ENCODE measurements at regions not wholly inside any gene's neighbourhood (a gene's known extent, or its start where the extent isn't known, plus 50 kb on each side); places are given as distances from the start of the nearest gene placed in this dataset.

DNA sequence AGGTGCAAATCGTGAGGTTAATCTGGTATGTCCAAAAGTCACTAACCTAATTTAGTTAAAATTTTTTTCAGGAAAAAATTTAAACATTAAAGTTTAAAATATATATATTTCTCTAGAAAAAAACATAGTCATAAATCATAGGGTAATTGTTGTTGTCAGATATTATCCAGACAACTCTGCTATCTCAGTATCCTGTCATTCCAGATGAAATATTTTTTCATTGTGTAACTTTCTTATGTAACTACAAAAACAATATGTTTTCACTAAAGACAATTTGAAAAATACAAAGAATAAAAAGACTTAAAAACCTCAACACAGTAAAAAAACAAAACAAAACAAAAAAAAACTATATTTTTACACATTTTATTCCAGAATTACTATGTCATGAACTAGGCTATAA lies 57.6 kb downstream of the TENT5A start:
- H3K4me3 ChIP-seq (ENCODE audit: low read depth, low read length): no peak overlapping the region
- TF ChIP-seq, protein P1, sequence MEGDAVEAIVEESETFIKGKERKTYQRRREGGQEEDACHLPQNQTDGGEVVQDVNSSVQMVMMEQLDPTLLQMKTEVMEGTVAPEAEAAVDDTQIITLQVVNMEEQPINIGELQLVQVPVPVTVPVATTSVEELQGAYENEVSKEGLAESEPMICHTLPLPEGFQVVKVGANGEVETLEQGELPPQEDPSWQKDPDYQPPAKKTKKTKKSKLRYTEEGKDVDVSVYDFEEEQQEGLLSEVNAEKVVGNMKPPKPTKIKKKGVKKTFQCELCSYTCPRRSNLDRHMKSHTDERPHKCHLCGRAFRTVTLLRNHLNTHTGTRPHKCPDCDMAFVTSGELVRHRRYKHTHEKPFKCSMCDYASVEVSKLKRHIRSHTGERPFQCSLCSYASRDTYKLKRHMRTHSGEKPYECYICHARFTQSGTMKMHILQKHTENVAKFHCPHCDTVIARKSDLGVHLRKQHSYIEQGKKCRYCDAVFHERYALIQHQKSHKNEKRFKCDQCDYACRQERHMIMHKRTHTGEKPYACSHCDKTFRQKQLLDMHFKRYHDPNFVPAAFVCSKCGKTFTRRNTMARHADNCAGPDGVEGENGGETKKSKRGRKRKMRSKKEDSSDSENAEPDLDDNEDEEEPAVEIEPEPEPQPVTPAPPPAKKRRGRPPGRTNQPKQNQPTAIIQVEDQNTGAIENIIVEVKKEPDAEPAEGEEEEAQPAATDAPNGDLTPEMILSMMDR (IDR thresholded peaks at IDR 0.05; ENCODE audit: insufficient read depth, low read depth, low read length, missing control alignments): no peak
- no peak for DNase-seq (ENCODE audit: low read depth)

DNA sequence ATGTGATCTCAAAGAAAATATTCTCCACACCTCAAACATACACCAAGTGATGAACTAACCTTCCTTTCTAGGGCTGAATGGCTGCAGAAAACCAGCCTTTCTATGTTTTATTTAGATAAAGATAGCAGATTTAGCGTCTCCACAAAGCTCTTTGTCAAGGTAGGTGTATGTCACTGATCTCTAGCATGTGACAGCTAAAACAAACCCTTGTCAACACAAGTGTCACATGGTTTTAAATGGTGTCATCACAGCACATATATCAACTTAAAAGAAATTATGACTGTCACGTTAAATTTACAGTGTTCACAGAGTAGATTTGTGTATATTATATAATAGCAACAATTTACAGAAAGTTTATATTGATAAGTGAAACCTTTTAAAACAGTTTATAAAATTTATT lies 58.3 kb downstream of the TENT5A start:
- DNase-seq (ENCODE audit: low read depth): no peak
- no peak overlapping the region for H3K4me3 ChIP-seq (ENCODE audit: low read depth, low read length)
- TF ChIP-seq, protein P1 (IDR thresholded peaks at IDR 0.05; ENCODE audit: insufficient read depth, low read depth, low read length, missing control alignments): no peak

DNA sequence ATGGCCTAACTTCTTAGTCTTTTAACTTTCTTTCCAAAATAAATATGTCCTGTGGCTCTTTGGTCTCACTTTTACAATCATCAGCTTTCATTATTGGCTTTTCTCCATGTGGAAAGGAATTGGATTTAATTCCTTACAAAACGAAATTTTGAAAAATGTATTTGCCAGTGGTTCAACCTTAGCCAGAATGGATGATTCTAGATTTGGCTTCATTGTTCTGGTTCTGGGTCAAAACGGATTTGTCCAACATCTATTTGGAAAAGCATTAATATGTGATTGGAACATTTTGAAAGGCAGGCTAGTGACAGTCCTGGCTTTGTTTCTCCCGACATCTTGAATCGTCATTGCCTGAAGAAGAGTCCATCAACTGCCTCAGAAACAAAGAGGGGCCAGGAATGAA lies 59.2 kb downstream of the TENT5A start:
- TF ChIP-seq, protein P1 (IDR thresholded peaks at IDR 0.05; ENCODE audit: insufficient read depth, low read depth, low read length, missing control alignments): no peak
- DNase-seq (ENCODE audit: low read depth): no peak

DNA sequence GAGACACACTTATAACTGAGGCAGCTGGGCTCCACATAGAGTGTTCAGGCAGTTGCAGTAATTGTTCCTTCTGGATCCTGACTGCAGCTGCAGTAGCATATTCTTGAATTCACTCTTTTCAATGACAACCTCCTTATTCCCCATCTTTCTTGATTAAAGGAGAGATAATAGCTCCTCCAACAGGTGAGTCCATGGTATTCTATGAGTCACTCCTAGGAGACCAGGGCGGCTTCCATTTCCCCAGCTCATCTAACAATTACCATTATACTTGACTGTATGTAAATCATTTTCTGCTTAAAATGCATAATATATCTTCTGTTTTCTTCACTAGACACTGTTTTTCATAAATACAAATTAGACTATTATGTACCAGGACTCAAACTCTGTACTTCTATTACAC lies 62.4 kb downstream of the TENT5A start:
- no peak overlapping the region for H3K4me3 ChIP-seq (ENCODE audit: low read depth, low read length)
- TF ChIP-seq, protein P1 (IDR thresholded peaks at IDR 0.05; ENCODE audit: insufficient read depth, low read depth, low read length, missing control alignments): no peak
- no peak for DNase-seq (ENCODE audit: low read depth)

More for the DNA sequence above, 59.2 kb downstream of the TENT5A start:
- no peak overlapping the region for H3K4me3 ChIP-seq (ENCODE audit: low read depth, low read length)

GRCh38 chr6:81689580-81689979 lies 62.9 kb downstream of the TENT5A start:
- H3K4me3 ChIP-seq (ENCODE audit: low read depth, low read length): no peak overlapping the region
- DNase-seq (ENCODE audit: low read depth): no peak
- TF ChIP-seq, protein P1 (IDR thresholded peaks at IDR 0.05; ENCODE audit: insufficient read depth, low read depth, low read length, missing control alignments): no peak

- TF ChIP-seq, protein P1 (IDR thresholded peaks at IDR 0.05; ENCODE audit: insufficient read depth, low read depth, low read length, missing control alignments): no peak
- H3K4me3 ChIP-seq (ENCODE audit: low read depth, low read length): no peak overlapping the region
- DNase-seq (ENCODE audit: low read depth): no peak
These were observed 68.6 kb downstream of the TENT5A start for GRCh38 chr6:81683912-81684311.

DNA sequence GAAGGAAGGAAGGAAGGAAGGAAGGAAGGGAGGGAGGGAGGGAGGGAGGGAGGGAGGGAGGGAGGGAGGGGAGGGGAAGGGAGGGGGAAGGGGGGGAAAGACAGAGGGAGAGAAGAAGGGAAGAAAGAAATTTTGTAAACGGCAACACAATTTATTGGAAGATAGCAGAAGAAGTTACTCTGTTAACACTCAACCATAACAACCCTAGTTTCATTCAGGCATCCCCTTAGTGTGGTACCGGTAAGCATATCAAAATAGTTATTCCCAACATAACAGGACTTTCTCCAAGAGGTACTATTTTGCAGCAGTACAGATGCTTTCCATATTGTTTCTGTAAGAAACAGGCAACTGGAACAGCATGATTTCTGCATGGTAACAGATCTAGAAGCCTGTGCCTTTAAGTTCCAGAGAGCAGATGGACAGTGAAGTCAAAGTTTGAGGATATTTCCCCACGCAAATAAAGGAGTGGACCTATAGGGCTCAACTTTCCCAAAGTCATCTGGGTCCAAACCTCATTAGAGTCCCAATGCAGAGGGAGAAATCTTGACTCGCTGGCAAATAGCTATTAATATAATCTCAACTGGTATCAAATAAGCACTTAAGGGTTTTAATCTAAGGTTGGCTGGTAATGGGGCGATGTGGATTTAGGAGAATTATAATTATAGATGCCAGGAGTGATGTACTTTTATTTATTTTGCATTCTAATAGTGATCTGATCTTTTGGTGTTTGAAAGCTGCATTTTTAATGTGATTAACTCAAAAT lies 69.4 kb downstream of the TENT5A start:
- no peak for DNase-seq (ENCODE audit: low read depth)
- TF ChIP-seq, protein P1 (IDR thresholded peaks at IDR 0.05; ENCODE audit: insufficient read depth, low read depth, low read length, missing control alignments): no peak
- H3K4me3 ChIP-seq (ENCODE audit: low read depth, low read length): no peak overlapping the region
